Osteocyte (in vitro differentiated cells): ENCODE measurements at regions not wholly inside any gene's neighbourhood (a gene's known extent, or its start where the extent isn't known, plus 50 kb on each side); places are given as distances from the start of the nearest gene placed in this dataset.

ENCODE experiments used
- DNase-seq: peaks from one replicate; pipeline ENCODE4 v3.0.0; 2021; ENCODE audit warnings: mixed read lengths; ENCODE audit not compliant: unreplicated experiment; ENCODE audit errors: extremely low spot score
- H3K27ac Mint-ChIP-seq: one replicate; pipeline ENCODE4 v1.8.0; 2021; ENCODE audit warnings: mild to moderate bottlenecking, mixed read lengths; ENCODE audit not compliant: unreplicated experiment
- H3K27me3 Mint-ChIP-seq: one replicate; pipeline ENCODE4 v1.8.0; 2021; ENCODE audit warnings: mixed read lengths; ENCODE audit not compliant: unreplicated experiment
- H3K36me3 Mint-ChIP-seq: one replicate; pipeline ENCODE4 v1.8.0; 2021; ENCODE audit warnings: mixed read lengths; ENCODE audit not compliant: unreplicated experiment
- H3K4me1 Mint-ChIP-seq: one replicate; pipeline ENCODE4 v1.8.0; 2021; ENCODE audit warnings: mixed read lengths; ENCODE audit not compliant: unreplicated experiment
- H3K4me3 Mint-ChIP-seq: one replicate; pipeline ENCODE4 v1.8.0; 2021; ENCODE audit warnings: mild to moderate bottlenecking, moderate library complexity, mixed read lengths; ENCODE audit not compliant: unreplicated experiment
- H3K9me3 Mint-ChIP-seq: one replicate; pipeline ENCODE4 v1.8.0; 2021; ENCODE audit warnings: mixed read lengths; ENCODE audit not compliant: unreplicated experiment
- CTCF ChIP-seq: fragments of 200-600 bp; sonication (generic); IDR thresholded peaks from 2 replicates; pipeline ENCODE4 v1.5.0; 2021; ENCODE audit warnings: antibody characterized with exemption, mild to moderate bottlenecking, moderate library complexity

- no peak for DNase-seq
- Mint-ChIP-seq H3K36me3 (no peaks in the 10 kb centered on the region), H3K27ac (no peak overlapping the region), H3K4me3 (no peak overlapping the region), H3K27me3 (peaks cover 40% of the 10 kb centered on the region), H3K4me1 (peaks cover 7% of the 10 kb centered on the region), H3K9me3 (no peaks in the 10 kb centered on the region)
- TF ChIP-seq CTCF, result no peak
Measured at GRCh38 chr20:57899554-57899953, 189.7 kb upstream of the PMEPA1 start.

GRCh38 chr20:57898332-57898731 lies 188.5 kb upstream of the PMEPA1 start:
- Mint-ChIP-seq H3K4me3 (no peak overlapping the region), H3K4me1 (peaks cover 7% of the 10 kb centered on the region), H3K27ac (no peak overlapping the region), H3K36me3 (no peaks in the 10 kb centered on the region), H3K27me3 (peaks cover 40% of the 10 kb centered on the region), H3K9me3 (no peaks in the 10 kb centered on the region)
- no peak for TF ChIP-seq CTCF
- no peak for DNase-seq

GRCh38 chr20:57897891-57898290 lies 188.1 kb upstream of the PMEPA1 start:
- no peak overlapping the region for H3K4me3 Mint-ChIP-seq
- H3K9me3 Mint-ChIP-seq, result no peaks in the 10 kb centered on the region
- no peak for TF ChIP-seq CTCF
- no peak for DNase-seq
- H3K4me1 Mint-ChIP-seq, result peaks cover 7% of the 10 kb centered on the region
- no peak overlapping the region for H3K27ac Mint-ChIP-seq
- no peaks in the 10 kb centered on the region for H3K36me3 Mint-ChIP-seq
- peaks cover 45% of the 10 kb centered on the region for H3K27me3 Mint-ChIP-seq

- Mint-ChIP-seq H3K4me1 (peaks cover 7% of the 10 kb centered on the region), H3K36me3 (no peaks in the 10 kb centered on the region), H3K27me3 (peaks cover 50% of the 10 kb centered on the region), H3K27ac (no peak overlapping the region), H3K4me3 (no peak overlapping the region), H3K9me3 (no peaks in the 10 kb centered on the region)
- no peak for TF ChIP-seq CTCF
- no peak for DNase-seq
Measured at GRCh38 chr20:57897156-57897874, 187.5 kb upstream of the PMEPA1 start.

GRCh38 chr20:57896563-57896962 lies 186.7 kb upstream of the PMEPA1 start:
- no peak for TF ChIP-seq CTCF
- no peaks in the 10 kb centered on the region for H3K36me3 Mint-ChIP-seq

More at GRCh38 chr20:57896563-57896962, 186.7 kb upstream of the PMEPA1 start:
- no peak for DNase-seq
- no peak overlapping the region for H3K4me3 Mint-ChIP-seq
- peaks cover 52% of the 10 kb centered on the region for H3K27me3 Mint-ChIP-seq
- H3K4me1 Mint-ChIP-seq, result peaks cover 7% of the 10 kb centered on the region
- H3K9me3 Mint-ChIP-seq, result no peaks in the 10 kb centered on the region
- H3K27ac Mint-ChIP-seq, result no peak overlapping the region
